ENCODE measurements at regions not wholly inside any gene's neighbourhood (a gene's known extent, or its start where the extent isn't known, plus 50 kb on each side); places are given as distances from the start of the nearest gene placed in this dataset.

GRCh38 chr10:27451054-27451453, 53.0 kb upstream of the RAB18 start:
- H3K27ac Mint-ChIP-seq: no peak overlapping the region
- H3K27me3 Mint-ChIP-seq: peaks cover 4% of the 10 kb centered on the region
- DNase-seq (no peak), ATAC-seq (ENCODE audit: low read depth) (no peak)
- no peak for TF ChIP-seq CTCF (IDR thresholded peaks at IDR 0.05)
- H3K4me1 Mint-ChIP-seq: peaks cover 2% of the 10 kb centered on the region
- intact Hi-C loops (cut with micrococcal nuclease): no loop called here
- H3K36me3 Mint-ChIP-seq (ENCODE audit: low read depth): no peaks in the 10 kb centered on the region
- no peak overlapping the region for H3K4me3 Mint-ChIP-seq
- H3K9me3 Mint-ChIP-seq: no peaks in the 10 kb centered on the region
- CTCF ChIA-PET: no interaction called here
- POLR2A ChIA-PET: no interaction called here

GRCh38 chr10:27450225-27450624, 53.9 kb upstream of the RAB18 start:
- ATAC-seq (ENCODE audit: low read depth) (no peak), DNase-seq (no peak)
- Mint-ChIP-seq H3K36me3 (ENCODE audit: low read depth) (no peaks in the 10 kb centered on the region), H3K4me3 (no peak overlapping the region), H3K27ac (no peak overlapping the region), H3K4me1 (peaks cover 2% of the 10 kb centered on the region), H3K9me3 (no peaks in the 10 kb centered on the region), H3K27me3 (peaks cover 7% of the 10 kb centered on the region)
- intact Hi-C loops (cut with micrococcal nuclease): no loop called here
- ChIA-PET POLR2A (no interaction called here), CTCF (no interaction called here)
- no peak for TF ChIP-seq CTCF (IDR thresholded peaks at IDR 0.05)

- Mint-ChIP-seq H3K4me1 (peaks cover 2% of the 10 kb centered on the region), H3K36me3 (ENCODE audit: low read depth) (no peaks in the 10 kb centered on the region), H3K27me3 (peaks cover 7% of the 10 kb centered on the region), H3K27ac (no peak overlapping the region), H3K4me3 (no peak overlapping the region), H3K9me3 (no peaks in the 10 kb centered on the region)
- POLR2A ChIA-PET: no interaction called here
- ATAC-seq (ENCODE audit: low read depth) (no peak), DNase-seq (no peak)
- no peak for TF ChIP-seq CTCF (IDR thresholded peaks at IDR 0.05)
- CTCF ChIA-PET: no interaction called here
- intact Hi-C loops (cut with micrococcal nuclease): no loop called here
Measured at GRCh38 chr10:27449571-27449970, 54.5 kb upstream of the RAB18 start.

DNA sequence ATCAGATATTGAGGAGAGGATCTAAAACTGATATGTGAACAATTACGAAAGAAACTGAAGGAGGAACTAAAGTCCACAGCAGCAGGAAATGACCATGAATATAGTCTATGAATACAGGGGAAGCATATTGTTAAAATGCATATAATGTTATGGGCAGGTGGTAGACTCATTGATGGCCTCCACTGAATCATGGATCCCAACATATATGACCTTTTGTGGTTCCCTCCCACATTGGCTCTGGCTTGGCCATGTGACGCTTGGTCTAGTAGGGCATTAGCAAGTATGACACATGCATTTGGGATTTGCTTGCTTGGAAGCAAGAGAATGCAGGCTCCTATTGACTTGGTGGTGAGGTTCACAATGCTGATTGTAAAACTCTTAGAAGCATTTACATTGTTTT, 55.2 kb upstream of the RAB18 start:
- Mint-ChIP-seq H3K27ac (no peak overlapping the region), H3K36me3 (ENCODE audit: low read depth) (no peaks in the 10 kb centered on the region), H3K4me3 (no peak overlapping the region), H3K4me1 (peaks cover 2% of the 10 kb centered on the region), H3K9me3 (no peaks in the 10 kb centered on the region), H3K27me3 (peaks cover 7% of the 10 kb centered on the region)
- DNase-seq (no peak), ATAC-seq (ENCODE audit: low read depth) (no peak)
- no peak for TF ChIP-seq CTCF (IDR thresholded peaks at IDR 0.05)
- ChIA-PET POLR2A (no interaction called here), CTCF (no interaction called here)
- intact Hi-C loops (cut with micrococcal nuclease): no loop called here

DNA sequence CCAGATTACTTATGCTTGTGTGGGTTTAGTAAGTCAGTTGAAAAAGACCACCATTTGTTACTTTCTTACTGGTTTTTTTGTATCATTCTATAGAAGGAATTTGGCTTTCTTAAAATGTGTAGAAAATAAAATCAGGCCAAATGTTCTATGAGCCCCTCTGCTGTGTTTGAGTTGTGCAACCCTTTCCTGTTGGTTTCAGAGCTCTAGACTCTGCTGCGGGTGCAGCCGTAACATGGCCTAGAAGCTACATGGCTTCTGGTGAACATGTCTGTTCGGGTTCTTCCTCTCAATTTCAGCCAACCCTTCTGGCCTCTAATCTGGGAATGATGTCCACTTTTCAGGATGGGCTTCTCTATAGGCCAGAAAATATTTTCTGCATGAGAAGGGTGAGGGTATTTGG, 56.6 kb upstream of the RAB18 start:
- Mint-ChIP-seq H3K4me1 (peaks cover 2% of the 10 kb centered on the region), H3K4me3 (no peak overlapping the region), H3K36me3 (ENCODE audit: low read depth) (no peaks in the 10 kb centered on the region), H3K9me3 (no peaks in the 10 kb centered on the region), H3K27ac (no peak overlapping the region), H3K27me3 (peaks cover 3% of the 10 kb centered on the region)
- intact Hi-C loops (cut with micrococcal nuclease): no loop called here
- no peak for ATAC-seq (ENCODE audit: low read depth)
- DNase-seq: no peak
- TF ChIP-seq CTCF (IDR thresholded peaks at IDR 0.05): no peak
- ChIA-PET POLR2A (no interaction called here), CTCF (interaction anchor here (1.0 to 1.8 kb wide), 2 partner anchors 8 to 794 kb away, joined by 3 to 5 read pairs; no protein-coding TSS in a partner anchor)

Measured in activated B cell treated with CpG ODN at 0.5 μM for 24 hours (primary cell).